MM.1S (cell line): ENCODE measurements at regions not wholly inside any gene's neighbourhood (a gene's known extent, or its start where the extent isn't known, plus 50 kb on each side); places are given as distances from the start of the nearest gene placed in this dataset.

ENCODE experiments used
- EZH2 ChIP-seq: fragments of 300-600 bp; sonication (generic); optimal IDR thresholded peaks from 2 replicates; pipeline ENCODE3; 2017; ENCODE audit warnings: low read depth, mild to moderate bottlenecking, antibody characterized with exemption, low read length, mixed read lengths
- EZH2phosphoT487 ChIP-seq: fragments of 300-600 bp; sonication (generic); IDR thresholded peaks from 2 replicates; pipeline ENCODE4 v1.6.1; 2018; ENCODE audit warnings: antibody characterized with exemption, low read length
- TF ChIP-seq, protein P1 (sequence below): fragments of 300-600 bp; sonication (generic); IDR thresholded peaks from 2 replicates; pipeline ENCODE4 v1.5.1; 2016; ENCODE audit warnings: antibody characterized with exemption, low read length, mixed read lengths

DNA sequence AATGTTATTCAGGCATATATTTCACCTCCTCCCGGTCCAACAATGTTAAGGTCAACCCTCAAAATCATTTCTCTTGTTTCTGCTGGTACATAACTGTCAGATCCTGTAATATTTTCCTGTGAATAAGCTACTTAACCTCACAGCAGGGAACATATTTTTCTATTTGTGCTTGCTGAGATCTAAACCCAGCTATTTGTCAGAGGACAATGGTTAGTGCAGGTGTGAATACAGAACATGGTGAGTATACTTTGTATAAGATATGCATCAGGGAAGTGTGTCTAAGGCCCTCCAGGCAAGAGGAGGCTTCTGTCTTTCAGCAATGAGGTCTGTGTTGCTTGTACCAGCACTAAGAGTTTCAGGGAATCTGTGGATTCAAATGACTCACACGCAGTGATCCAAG lies 970.6 kb downstream of the NCAM2 start:
- TF ChIP-seq, protein P1, sequence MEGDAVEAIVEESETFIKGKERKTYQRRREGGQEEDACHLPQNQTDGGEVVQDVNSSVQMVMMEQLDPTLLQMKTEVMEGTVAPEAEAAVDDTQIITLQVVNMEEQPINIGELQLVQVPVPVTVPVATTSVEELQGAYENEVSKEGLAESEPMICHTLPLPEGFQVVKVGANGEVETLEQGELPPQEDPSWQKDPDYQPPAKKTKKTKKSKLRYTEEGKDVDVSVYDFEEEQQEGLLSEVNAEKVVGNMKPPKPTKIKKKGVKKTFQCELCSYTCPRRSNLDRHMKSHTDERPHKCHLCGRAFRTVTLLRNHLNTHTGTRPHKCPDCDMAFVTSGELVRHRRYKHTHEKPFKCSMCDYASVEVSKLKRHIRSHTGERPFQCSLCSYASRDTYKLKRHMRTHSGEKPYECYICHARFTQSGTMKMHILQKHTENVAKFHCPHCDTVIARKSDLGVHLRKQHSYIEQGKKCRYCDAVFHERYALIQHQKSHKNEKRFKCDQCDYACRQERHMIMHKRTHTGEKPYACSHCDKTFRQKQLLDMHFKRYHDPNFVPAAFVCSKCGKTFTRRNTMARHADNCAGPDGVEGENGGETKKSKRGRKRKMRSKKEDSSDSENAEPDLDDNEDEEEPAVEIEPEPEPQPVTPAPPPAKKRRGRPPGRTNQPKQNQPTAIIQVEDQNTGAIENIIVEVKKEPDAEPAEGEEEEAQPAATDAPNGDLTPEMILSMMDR = no peak
- no peak for TF ChIP-seq EZH2phosphoT487
- no peak for TF ChIP-seq EZH2
